Activated naive CD4-positive, alpha-beta T cell treated with anti-CD3 and anti-CD28 coated beads for 36 hours (primary cell): ENCODE measurements at regions not wholly inside any gene's neighbourhood (a gene's known extent, or its start where the extent isn't known, plus 50 kb on each side); places are given as distances from the start of the nearest gene placed in this dataset.
"Not testable (repeated sequence)": the region's sequence is repeated elsewhere in the genome, so short reads cannot be mapped to it uniquely, and the experiment has no call there.

ENCODE experiments used
- CTCF ChIA-PET: fragments of 350-600 bp; sonication (Branson Sonifier 250); formaldehyde crosslinking; loops from one replicate; lab custom pipeline; 2021; ENCODE audit warnings: antibody characterized with exemption; lab: Charles Lee
- DNase-seq: peaks from one replicate; pipeline ENCODE4 v3.0.0-alpha.2; 2020
- H3K27ac Mint-ChIP-seq: one replicate; pipeline ENCODE4 v1.8.0; 2021; ENCODE audit warnings: mild to moderate bottlenecking, mixed read lengths
- H3K27me3 Mint-ChIP-seq: one replicate; pipeline ENCODE4 v1.8.0; 2021; ENCODE audit warnings: low read depth, mixed read lengths
- H3K36me3 Mint-ChIP-seq: one replicate; pipeline ENCODE4 v1.8.0; 2021; ENCODE audit warnings: low read depth, mixed read lengths
- H3K4me1 Mint-ChIP-seq: one replicate; pipeline ENCODE4 v1.8.0; 2021; ENCODE audit warnings: low read depth, mixed read lengths
- H3K4me3 Mint-ChIP-seq: one replicate; pipeline ENCODE4 v1.8.0; 2021; ENCODE audit warnings: mild to moderate bottlenecking, moderate library complexity, mixed read lengths
- H3K9me3 Mint-ChIP-seq: one replicate; pipeline ENCODE4 v1.8.0; 2021; ENCODE audit warnings: mixed read lengths
- intact Hi-C: fragments of 100-400 bp; cut with micrococcal nuclease; formaldehyde crosslinking; loops from one replicate; pipeline ENCODE4 v1.15.1; 2023

- intact Hi-C loops: no loop called here
- Mint-ChIP-seq H3K27ac (no peak overlapping the region), H3K9me3 (peaks cover 1% of the 10 kb centered on the region), H3K36me3 (no peaks in the 10 kb centered on the region), H3K4me1 (no peaks in the 10 kb centered on the region), H3K4me3 (no peak overlapping the region), H3K27me3 (no peaks in the 10 kb centered on the region)
- CTCF ChIA-PET: no interaction called here
- DNase-seq: no peak
Measured at GRCh38 chr3:24545887-24546286, 51.2 kb upstream of the THRB start.

- H3K27me3 Mint-ChIP-seq: no peaks in the 10 kb centered on the region
- H3K9me3 Mint-ChIP-seq: peaks cover 1% of the 10 kb centered on the region
- DNase-seq: no peak
- intact Hi-C loops: no loop called here
- H3K4me1 Mint-ChIP-seq: no peaks in the 10 kb centered on the region
- no peak overlapping the region for H3K4me3 Mint-ChIP-seq
- no peak overlapping the region for H3K27ac Mint-ChIP-seq
- CTCF ChIA-PET: no interaction called here
- H3K36me3 Mint-ChIP-seq: no peaks in the 10 kb centered on the region
Measured at GRCh38 chr3:24548278-24548677, 53.6 kb upstream of the THRB start.

GRCh38 chr3:24550588-24550987 is 55.9 kb upstream of the THRB start:
- CTCF ChIA-PET: no interaction called here
- DNase-seq: no peak
- Mint-ChIP-seq H3K27me3 (no peaks in the 10 kb centered on the region), H3K4me3 (no peak overlapping the region), H3K9me3 (peaks cover 1% of the 10 kb centered on the region), H3K27ac (no peak overlapping the region), H3K4me1 (no peaks in the 10 kb centered on the region), H3K36me3 (no peaks in the 10 kb centered on the region)
- intact Hi-C loops: no loop called here

GRCh38 chr3:24551626-24552025 is 57.0 kb upstream of the THRB start:
- peaks cover 1% of the 10 kb centered on the region for H3K9me3 Mint-ChIP-seq
- no peaks in the 10 kb centered on the region for H3K4me1 Mint-ChIP-seq
- no peak for DNase-seq
- H3K27me3 Mint-ChIP-seq: no peaks in the 10 kb centered on the region
- CTCF ChIA-PET: no interaction called here
- no peak overlapping the region for H3K27ac Mint-ChIP-seq
- intact Hi-C loops: no loop called here
- H3K36me3 Mint-ChIP-seq: no peaks in the 10 kb centered on the region
- H3K4me3 Mint-ChIP-seq: no peak overlapping the region

- Mint-ChIP-seq H3K36me3 (no peaks in the 10 kb centered on the region), H3K4me3 (no peak overlapping the region), H3K4me1 (no peaks in the 10 kb centered on the region), H3K9me3 (peaks cover 4% of the 10 kb centered on the region), H3K27ac (no peak overlapping the region), H3K27me3 (no peaks in the 10 kb centered on the region)
- intact Hi-C loops: no loop called here
- DNase-seq: no peak
- CTCF ChIA-PET: no interaction called here
Measured at GRCh38 chr3:24562895-24563294, 68.2 kb upstream of the THRB start.

GRCh38 chr3:24565053-24565452 is 70.4 kb upstream of the THRB start:
- DNase-seq: no peak
- H3K9me3 Mint-ChIP-seq: peaks cover 14% of the 10 kb centered on the region
- no peak overlapping the region for H3K27ac Mint-ChIP-seq
- H3K36me3 Mint-ChIP-seq: no peaks in the 10 kb centered on the region
- intact Hi-C loops: no loop called here
- no peak overlapping the region for H3K4me3 Mint-ChIP-seq
- CTCF ChIA-PET: no interaction called here
- H3K4me1 Mint-ChIP-seq: no peaks in the 10 kb centered on the region
- H3K27me3 Mint-ChIP-seq: no peaks in the 10 kb centered on the region

- no peaks in the 10 kb centered on the region for H3K27me3 Mint-ChIP-seq
- no peak overlapping the region for H3K27ac Mint-ChIP-seq
- DNase-seq: no peak
- intact Hi-C loops: no loop called here
- H3K4me3 Mint-ChIP-seq: no peak overlapping the region
- H3K36me3 Mint-ChIP-seq: no peaks in the 10 kb centered on the region
- H3K9me3 Mint-ChIP-seq: peaks cover 15% of the 10 kb centered on the region
- H3K4me1 Mint-ChIP-seq: no peaks in the 10 kb centered on the region
- CTCF ChIA-PET: no interaction called here
Measured at GRCh38 chr3:24565656-24566055, 71.0 kb upstream of the THRB start.

GRCh38 chr3:24566927-24567326 is 72.3 kb upstream of the THRB start:
- intact Hi-C loops: no loop called here
- CTCF ChIA-PET: no interaction called here
- Mint-ChIP-seq H3K27ac (no peak overlapping the region), H3K36me3 (no peaks in the 10 kb centered on the region), H3K4me3 (no peak overlapping the region), H3K4me1 (no peaks in the 10 kb centered on the region), H3K9me3 (peaks cover 21% of the 10 kb centered on the region), H3K27me3 (no peaks in the 10 kb centered on the region)
- no peak for DNase-seq

- CTCF ChIA-PET, H3K27me3 Mint-ChIP-seq, H3K27ac Mint-ChIP-seq, intact Hi-C loops, DNase-seq, H3K4me3 Mint-ChIP-seq, H3K4me1 Mint-ChIP-seq, H3K36me3 Mint-ChIP-seq: not testable (repeated sequence)
- peaks cover 23% of the 10 kb centered on the region for H3K9me3 Mint-ChIP-seq
Measured at GRCh38 chr3:24572409-24572808, 77.8 kb upstream of the THRB start.

- Mint-ChIP-seq H3K27me3 (no peaks in the 10 kb centered on the region), H3K27ac (no peak overlapping the region), H3K9me3 (peaks cover 22% of the 10 kb centered on the region), H3K36me3 (no peaks in the 10 kb centered on the region), H3K4me3 (no peak overlapping the region), H3K4me1 (no peaks in the 10 kb centered on the region)
- CTCF ChIA-PET: no interaction called here
- DNase-seq: no peak
- intact Hi-C loops: no loop called here
Measured at GRCh38 chr3:24573576-24573975, 78.9 kb upstream of the THRB start.

GRCh38 chr3:24578324-24578723 is 83.7 kb upstream of the THRB start:
- peaks cover 5% of the 10 kb centered on the region for H3K9me3 Mint-ChIP-seq
- peaks cover 1% of the 10 kb centered on the region for H3K27me3 Mint-ChIP-seq
- H3K27ac Mint-ChIP-seq: no peak overlapping the region
- CTCF ChIA-PET: no interaction called here
- no peak for DNase-seq
- no peaks in the 10 kb centered on the region for H3K36me3 Mint-ChIP-seq
- H3K4me3 Mint-ChIP-seq: no peak overlapping the region
- intact Hi-C loops: no loop called here
- no peaks in the 10 kb centered on the region for H3K4me1 Mint-ChIP-seq

- H3K4me3 Mint-ChIP-seq: no peak overlapping the region
- no peak overlapping the region for H3K27ac Mint-ChIP-seq
- H3K27me3 Mint-ChIP-seq: peaks cover 2% of the 10 kb centered on the region
- no peaks in the 10 kb centered on the region for H3K4me1 Mint-ChIP-seq
- H3K36me3 Mint-ChIP-seq: no peaks in the 10 kb centered on the region
- CTCF ChIA-PET: no interaction called here
- H3K9me3 Mint-ChIP-seq: peaks cover 4% of the 10 kb centered on the region
- no peak for DNase-seq
- intact Hi-C loops: no loop called here
Measured at GRCh38 chr3:24578951-24579421, 84.3 kb upstream of the THRB start.

- Mint-ChIP-seq H3K9me3 (peaks cover 3% of the 10 kb centered on the region), H3K4me3 (no peak overlapping the region), H3K27me3 (peaks cover 2% of the 10 kb centered on the region), H3K4me1 (no peaks in the 10 kb centered on the region), H3K36me3 (no peaks in the 10 kb centered on the region), H3K27ac (no peak overlapping the region)
- intact Hi-C loops: no loop called here
- DNase-seq: no peak
- CTCF ChIA-PET: no interaction called here
Measured at GRCh38 chr3:24582431-24583403, 88.1 kb upstream of the THRB start.
